ENCODE measurements at regions not wholly inside any gene's neighbourhood (a gene's known extent, or its start where the extent isn't known, plus 50 kb on each side); places are given as distances from the start of the nearest gene placed in this dataset.

- TF ChIP-seq PBX3 (IDR thresholded peaks at IDR 0.05) (no peak), GATA3 (IDR thresholded peaks at IDR 0.05; ENCODE audit: borderline replicate concordance) (no peak), POLR2A (IDR thresholded peaks at IDR 0.05; ENCODE audit: low read length) (no peak), TFCP2L1 (CRISPR knock-in tag; IDR thresholded peaks at IDR 0.05) (no peak)
- TF ChIP-seq, protein P1, sequence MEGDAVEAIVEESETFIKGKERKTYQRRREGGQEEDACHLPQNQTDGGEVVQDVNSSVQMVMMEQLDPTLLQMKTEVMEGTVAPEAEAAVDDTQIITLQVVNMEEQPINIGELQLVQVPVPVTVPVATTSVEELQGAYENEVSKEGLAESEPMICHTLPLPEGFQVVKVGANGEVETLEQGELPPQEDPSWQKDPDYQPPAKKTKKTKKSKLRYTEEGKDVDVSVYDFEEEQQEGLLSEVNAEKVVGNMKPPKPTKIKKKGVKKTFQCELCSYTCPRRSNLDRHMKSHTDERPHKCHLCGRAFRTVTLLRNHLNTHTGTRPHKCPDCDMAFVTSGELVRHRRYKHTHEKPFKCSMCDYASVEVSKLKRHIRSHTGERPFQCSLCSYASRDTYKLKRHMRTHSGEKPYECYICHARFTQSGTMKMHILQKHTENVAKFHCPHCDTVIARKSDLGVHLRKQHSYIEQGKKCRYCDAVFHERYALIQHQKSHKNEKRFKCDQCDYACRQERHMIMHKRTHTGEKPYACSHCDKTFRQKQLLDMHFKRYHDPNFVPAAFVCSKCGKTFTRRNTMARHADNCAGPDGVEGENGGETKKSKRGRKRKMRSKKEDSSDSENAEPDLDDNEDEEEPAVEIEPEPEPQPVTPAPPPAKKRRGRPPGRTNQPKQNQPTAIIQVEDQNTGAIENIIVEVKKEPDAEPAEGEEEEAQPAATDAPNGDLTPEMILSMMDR (IDR thresholded peaks at IDR 0.05) = peak; percentile 35; the same call in 1 of the 3 replicates
Observed at GRCh38 chr12:94710933-94711332, 60.6 kb upstream of the TMCC3 start.
